Astrocyte (in vitro differentiated cells and primary cell): ENCODE measurements at regions not wholly inside any gene's neighbourhood (a gene's known extent, or its start where the extent isn't known, plus 50 kb on each side); places are given as distances from the start of the nearest gene placed in this dataset.

Experiments used
- DNase-seq: peaks from one replicate; pipeline ENCODE4 v3.0.0-alpha.2; 2010; ENCODE audit warnings: low read depth
- FAIRE-seq: peaks from 2 replicates; lab custom pipeline; 2011; peaks lifted over from hg19 to GRCh38; lab: Jason Lieb, UNC
- H2AFZ ChIP-seq: 2 replicates; pipeline ENCODE4 v1.6.0; 2012; ENCODE audit warnings: low read depth, low read length, inconsistent platforms
- H3K27ac ChIP-seq: 2 replicates; pipeline ENCODE4 v1.5.1; 2011; ENCODE audit warnings: low read depth, low read length, inconsistent platforms
- H3K27me3 ChIP-seq: 2 replicates; pipeline ENCODE4 v1.6.0; 2011; ENCODE audit warnings: low read length, inconsistent platforms; ENCODE audit not compliant: insufficient read depth
- H3K36me3 ChIP-seq: 2 replicates; pipeline ENCODE4 v1.5.1; 2011; ENCODE audit warnings: low read length, inconsistent platforms; ENCODE audit not compliant: insufficient read depth
- H3K4me1 ChIP-seq: 2 replicates; pipeline ENCODE4 v1.5.1; 2011; ENCODE audit warnings: low read length, inconsistent platforms; ENCODE audit not compliant: insufficient read depth
- H3K4me2 ChIP-seq: 2 replicates; pipeline ENCODE4 v1.6.0; 2012; ENCODE audit warnings: low read length, inconsistent platforms
- H3K4me3 ChIP-seq: 2 replicates; pipeline ENCODE4 v1.5.1; 2011; ENCODE audit warnings: low read depth, mild to moderate bottlenecking, low read length, inconsistent platforms; ENCODE audit not compliant: insufficient read depth
- H3K79me2 ChIP-seq: 2 replicates; pipeline ENCODE4 v1.6.0; 2012; ENCODE audit warnings: mild to moderate bottlenecking, low read length, inconsistent platforms; ENCODE audit not compliant: insufficient read depth
- H3K9ac ChIP-seq: 2 replicates; pipeline ENCODE4 v1.6.0; 2012; ENCODE audit warnings: mild to moderate bottlenecking, low read length, inconsistent platforms
- H3K9me3 ChIP-seq: 2 replicates; pipeline ENCODE4 v1.5.1; 2012; ENCODE audit warnings: low read depth, mild to moderate bottlenecking, low read length, inconsistent platforms; ENCODE audit not compliant: insufficient read depth
- H4K20me1 ChIP-seq: 2 replicates; pipeline ENCODE4 v1.6.0; 2012; ENCODE audit warnings: low read length, inconsistent platforms; ENCODE audit not compliant: insufficient read depth
- H3K27ac Mint-ChIP-seq: one replicate; pipeline ENCODE4 v1.8.0; 2021; ENCODE audit warnings: mild to moderate bottlenecking, mixed read lengths; ENCODE audit not compliant: unreplicated experiment
- H3K27me3 Mint-ChIP-seq: one replicate; pipeline ENCODE4 v1.8.0; 2021; ENCODE audit warnings: low read depth, mixed read lengths; ENCODE audit not compliant: unreplicated experiment
- H3K36me3 Mint-ChIP-seq: one replicate; pipeline ENCODE4 v1.8.0; 2021; ENCODE audit warnings: low read depth, mixed read lengths; ENCODE audit not compliant: unreplicated experiment
- H3K4me1 Mint-ChIP-seq: one replicate; pipeline ENCODE4 v1.8.0; 2021; ENCODE audit warnings: low read depth, mixed read lengths; ENCODE audit not compliant: unreplicated experiment
- H3K4me3 Mint-ChIP-seq: one replicate; pipeline ENCODE4 v1.8.0; 2021; ENCODE audit warnings: mild to moderate bottlenecking, moderate library complexity, mixed read lengths; ENCODE audit not compliant: unreplicated experiment
- H3K9me3 Mint-ChIP-seq: one replicate; pipeline ENCODE4 v1.8.0; 2021; ENCODE audit warnings: mild to moderate bottlenecking, mixed read lengths; ENCODE audit not compliant: unreplicated experiment
- CTCF ChIP-seq: IDR thresholded peaks from 2 replicates; pipeline ENCODE4 v1.5.1; 2011; ENCODE audit warnings: low read depth, mild to moderate bottlenecking, inconsistent platforms, low read length, moderate library complexity; ENCODE audit not compliant: insufficient read depth
- EZH2 ChIP-seq: IDR thresholded peaks from 2 replicates; pipeline ENCODE4 v1.6.1; 2012; ENCODE audit warnings: mild to moderate bottlenecking, low read length, inconsistent platforms; ENCODE audit not compliant: insufficient read depth

DNA sequence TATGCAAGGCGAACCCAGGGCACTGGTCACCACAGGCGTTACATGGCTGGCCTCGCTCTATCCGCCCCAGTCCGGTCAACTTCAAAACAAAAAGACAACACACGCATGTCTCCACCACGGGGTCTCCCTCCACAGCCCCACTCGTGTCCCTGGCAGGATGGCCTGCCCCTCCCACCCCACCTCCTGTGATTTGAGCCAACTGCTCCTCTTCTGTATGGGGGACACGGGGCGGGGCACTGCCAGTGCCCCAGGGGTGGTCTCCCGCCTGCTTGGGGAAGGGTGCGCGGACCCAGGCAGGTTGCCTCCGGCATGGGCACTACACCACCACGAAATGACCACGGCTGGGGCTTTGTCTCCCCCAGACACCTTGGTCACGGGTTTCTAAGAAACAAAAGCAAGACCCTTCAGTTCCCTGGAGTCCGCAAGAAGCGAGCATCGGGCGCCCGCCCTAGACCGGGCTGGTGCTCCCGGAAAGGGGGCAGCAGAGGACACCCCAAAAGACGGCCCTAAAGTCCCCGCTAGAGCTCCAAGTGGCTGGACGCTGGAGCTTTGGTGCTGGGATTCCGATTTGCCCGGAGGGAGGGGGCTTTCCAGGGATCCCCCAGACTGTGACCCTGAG is 219.3 kb upstream of the PRICKLE2 start:
- FAIRE-seq (no peak), DNase-seq (no peak)
- Histone ChIP-seq H3K9ac (peak overlapping the region; percentile 65), H3K9me3 (no peaks in the 10 kb centered on the region), H2AFZ (peak overlapping the region; percentile 53), H3K27me3 (peaks cover 29% of the 10 kb centered on the region), H3K4me3 (peak overlapping the region; percentile 58), H3K27ac (no peak overlapping the region), H3K79me2 (no peaks in the 10 kb centered on the region), H3K4me2 (peak overlapping the region; percentile 92), H3K36me3 (no peaks in the 10 kb centered on the region), H4K20me1 (no peaks in the 10 kb centered on the region), H3K4me1 (peaks cover 22% of the 10 kb centered on the region)
- TF ChIP-seq EZH2 (no peak), CTCF (no peak)
- no peak overlapping the region for H3K27ac Mint-ChIP-seq
- peaks cover 20% of the 10 kb centered on the region for H3K4me1 Mint-ChIP-seq
- H3K27me3 Mint-ChIP-seq = no peaks in the 10 kb centered on the region
- peak overlapping the region; percentile 85 for H3K4me3 Mint-ChIP-seq
- H3K36me3 Mint-ChIP-seq = no peaks in the 10 kb centered on the region
- H3K9me3 Mint-ChIP-seq = no peaks in the 10 kb centered on the region

DNA sequence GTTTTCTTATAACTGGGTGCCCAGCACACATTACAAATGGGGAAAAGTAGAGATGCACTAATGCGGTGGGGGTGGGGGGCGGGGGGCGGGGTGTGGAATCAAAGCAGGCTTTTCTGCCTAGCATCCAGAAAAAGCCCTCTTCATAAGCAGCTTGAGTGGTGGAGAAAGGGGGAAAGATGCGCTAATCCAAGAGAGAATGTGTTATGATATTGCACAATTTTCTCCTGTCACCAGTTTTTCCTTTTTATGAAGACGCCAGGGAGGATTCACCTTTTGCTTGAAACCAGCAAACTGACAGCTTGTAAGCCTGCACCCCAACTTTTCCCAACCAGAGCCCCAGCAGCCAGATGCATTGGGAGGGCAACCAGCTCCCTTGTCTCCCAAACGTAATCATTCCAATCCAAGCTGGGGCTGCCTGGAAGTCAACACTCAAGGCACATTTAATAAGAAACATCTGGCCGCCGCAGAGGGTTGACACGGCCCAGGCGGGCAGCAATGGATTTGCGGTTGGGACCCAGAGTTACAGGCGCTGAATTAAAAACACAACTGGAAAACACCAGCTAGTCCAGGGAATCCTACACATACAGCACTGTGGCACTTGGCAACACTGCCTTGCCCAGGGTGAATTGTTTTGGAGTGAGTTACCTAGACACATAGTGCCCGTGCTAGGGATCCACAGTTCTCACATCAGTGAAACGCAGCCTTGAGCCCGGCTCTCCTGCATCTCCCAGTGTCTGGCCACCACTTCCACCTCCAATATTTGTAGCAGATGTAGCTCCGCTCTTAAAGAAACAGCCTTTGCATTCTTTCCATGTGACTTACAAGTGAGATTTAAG is 218.5 kb upstream of the PRICKLE2 start:
- FAIRE-seq (peak; percentile 5), DNase-seq (peak; percentile 44)
- no peaks in the 10 kb centered on the region for H3K79me2 ChIP-seq
- TF ChIP-seq CTCF (no peak), EZH2 (no peak)
- Mint-ChIP-seq H3K27me3 (no peaks in the 10 kb centered on the region), H3K4me1 (peaks cover 17% of the 10 kb centered on the region), H3K27ac (no peak overlapping the region), H3K36me3 (no peaks in the 10 kb centered on the region), H3K9me3 (no peaks in the 10 kb centered on the region), H3K4me3 (peak overlapping the region; percentile 85)
- H3K27ac ChIP-seq = no peak overlapping the region
- no peaks in the 10 kb centered on the region for H3K9me3 ChIP-seq
- no peaks in the 10 kb centered on the region for H4K20me1 ChIP-seq
- H3K4me1 ChIP-seq = peaks cover 16% of the 10 kb centered on the region
- H3K4me3 ChIP-seq = no peak overlapping the region
- peak overlapping the region; percentile 92 for H3K4me2 ChIP-seq
- no peak overlapping the region for H2AFZ ChIP-seq
- H3K9ac ChIP-seq = no peak overlapping the region
- H3K27me3 ChIP-seq = peaks cover 29% of the 10 kb centered on the region
- H3K36me3 ChIP-seq = no peaks in the 10 kb centered on the region

- H3K9me3 ChIP-seq = no peaks in the 10 kb centered on the region
- H4K20me1 ChIP-seq = no peaks in the 10 kb centered on the region
- H3K27me3 ChIP-seq = peaks cover 21% of the 10 kb centered on the region
- peaks cover under 1% of the 10 kb centered on the region for H3K9me3 Mint-ChIP-seq
- no peak for DNase-seq
- H3K4me1 Mint-ChIP-seq = peaks cover 20% of the 10 kb centered on the region
- H3K36me3 Mint-ChIP-seq = no peaks in the 10 kb centered on the region
- no peaks in the 10 kb centered on the region for H3K27me3 Mint-ChIP-seq
- no peak overlapping the region for H3K4me3 Mint-ChIP-seq
- no peak overlapping the region for H3K27ac ChIP-seq
- H3K4me2 ChIP-seq = no peak overlapping the region
- TF ChIP-seq CTCF (no peak), EZH2 (no peak)
- H3K36me3 ChIP-seq = no peaks in the 10 kb centered on the region
- no peak overlapping the region for H2AFZ ChIP-seq
- H3K27ac Mint-ChIP-seq = no peak overlapping the region
- H3K9ac ChIP-seq = no peak overlapping the region
- FAIRE-seq = no peak
- no peak overlapping the region for H3K4me3 ChIP-seq
- peaks cover 16% of the 10 kb centered on the region for H3K4me1 ChIP-seq
- H3K79me2 ChIP-seq = no peaks in the 10 kb centered on the region
Measured at GRCh38 chr3:64441861-64442260, 216.6 kb upstream of the PRICKLE2 start.
